ENCODE measurements at regions not wholly inside any gene's neighbourhood (a gene's known extent, or its start where the extent isn't known, plus 50 kb on each side); places are given as distances from the start of the nearest gene placed in this dataset.

GRCh38 chr15:92779874-92780273, 120.2 kb upstream of the CHD2 start:
- H3K36me3 ChIP-seq (ENCODE audit: control insufficient read depth, low read length): no peaks in the 10 kb centered on the region
- no peak overlapping the region for H3K4me2 ChIP-seq (ENCODE audit: low read length)
- H3K27ac ChIP-seq (ENCODE audit: low read depth, low read length): no peak overlapping the region
- TF ChIP-seq CTCF (IDR thresholded peaks at IDR 0.05; ENCODE audit: low read depth, low read length, poor library complexity, severe bottlenecking) (no peak), EZH2phosphoT487 (IDR thresholded peaks at IDR 0.05; ENCODE audit: borderline replicate concordance, low read length) (no peak)
- H3K27me3 ChIP-seq (ENCODE audit: control insufficient read depth, low read length): no peaks in the 10 kb centered on the region
- no peaks in the 10 kb centered on the region for H3F3A ChIP-seq (ENCODE audit: control insufficient read depth, insufficient read depth)
- H3K4me1 ChIP-seq (ENCODE audit: control insufficient read depth, low read length): no peaks in the 10 kb centered on the region
- H3K4me3 ChIP-seq (ENCODE audit: low read length): no peak overlapping the region
- H4K20me1 ChIP-seq (ENCODE audit: control insufficient read depth, insufficient read depth, low read depth, low read length): no peaks in the 10 kb centered on the region
- H3K9me3 ChIP-seq (ENCODE audit: control insufficient read depth, insufficient read depth, low read length): peaks cover 5% of the 10 kb centered on the region; the same call in 1 of the 2 replicates
- H3K79me2 ChIP-seq (ENCODE audit: control insufficient read depth, low read length): no peaks in the 10 kb centered on the region
- no peaks in the 10 kb centered on the region for H3K9me2 ChIP-seq (replicated peaks; ENCODE audit: control insufficient read depth, low read length)

GRCh38 chr15:92780843-92781242, 119.3 kb upstream of the CHD2 start:
- TF ChIP-seq CTCF (IDR thresholded peaks at IDR 0.05; ENCODE audit: low read depth, low read length, poor library complexity, severe bottlenecking) (no peak), EZH2phosphoT487 (IDR thresholded peaks at IDR 0.05; ENCODE audit: borderline replicate concordance, low read length) (no peak)
- Histone ChIP-seq H3F3A (ENCODE audit: control insufficient read depth, insufficient read depth) (no peaks in the 10 kb centered on the region), H3K27ac (ENCODE audit: low read depth, low read length) (no peak overlapping the region), H3K9me2 (replicated peaks; ENCODE audit: control insufficient read depth, low read length) (no peaks in the 10 kb centered on the region), H3K4me2 (ENCODE audit: low read length) (no peak overlapping the region), H3K79me2 (ENCODE audit: control insufficient read depth, low read length) (no peaks in the 10 kb centered on the region), H3K4me1 (ENCODE audit: control insufficient read depth, low read length) (no peaks in the 10 kb centered on the region), H3K27me3 (ENCODE audit: control insufficient read depth, low read length) (no peaks in the 10 kb centered on the region), H3K9me3 (ENCODE audit: control insufficient read depth, insufficient read depth, low read length) (peaks cover 5% of the 10 kb centered on the region; the same call in 1 of the 2 replicates), H3K4me3 (ENCODE audit: low read length) (no peak overlapping the region), H3K36me3 (ENCODE audit: control insufficient read depth, low read length) (no peaks in the 10 kb centered on the region), H4K20me1 (ENCODE audit: control insufficient read depth, insufficient read depth, low read depth, low read length) (no peaks in the 10 kb centered on the region)

DNA sequence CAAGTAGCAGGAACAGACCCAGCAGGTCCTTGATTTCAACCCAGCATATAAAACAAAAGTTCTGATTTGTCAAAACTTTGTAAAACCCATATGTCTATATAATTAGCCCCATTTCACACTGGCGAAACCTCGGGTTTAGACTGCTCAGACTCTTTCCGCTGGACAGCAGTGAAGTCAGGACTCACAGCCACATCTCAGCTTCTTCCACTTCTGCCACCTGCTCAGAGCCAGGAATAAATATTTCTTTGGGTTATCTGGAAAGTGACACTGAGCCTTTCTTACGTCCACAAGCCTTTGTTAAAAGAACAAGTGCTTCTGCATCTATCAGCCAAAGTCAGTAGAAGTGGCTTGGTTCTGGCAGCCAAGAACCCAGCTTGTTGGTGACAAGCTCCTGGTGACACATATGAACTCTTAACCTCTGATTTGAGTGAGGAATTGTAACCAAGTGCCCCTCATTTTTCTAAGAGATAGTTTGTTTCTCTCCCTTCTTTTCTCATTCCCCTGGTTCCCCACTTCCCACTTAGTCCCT, 118.1 kb upstream of the CHD2 start:
- Histone ChIP-seq H3K27ac (ENCODE audit: low read depth, low read length) (no peak overlapping the region), H3K4me3 (ENCODE audit: low read length) (no peak overlapping the region)

More for the DNA sequence above, 118.1 kb upstream of the CHD2 start:
- peaks cover 5% of the 10 kb centered on the region; the same call in 1 of the 2 replicates for H3K9me3 ChIP-seq (ENCODE audit: control insufficient read depth, insufficient read depth, low read length)
- no peaks in the 10 kb centered on the region for H3K79me2 ChIP-seq (ENCODE audit: control insufficient read depth, low read length)
- H3F3A ChIP-seq (ENCODE audit: control insufficient read depth, insufficient read depth): no peaks in the 10 kb centered on the region
- H3K4me2 ChIP-seq (ENCODE audit: low read length): no peak overlapping the region
- no peaks in the 10 kb centered on the region for H3K9me2 ChIP-seq (replicated peaks; ENCODE audit: control insufficient read depth, low read length)
- no peaks in the 10 kb centered on the region for H3K4me1 ChIP-seq (ENCODE audit: control insufficient read depth, low read length)
- H3K36me3 ChIP-seq (ENCODE audit: control insufficient read depth, low read length): no peaks in the 10 kb centered on the region
- H4K20me1 ChIP-seq (ENCODE audit: control insufficient read depth, insufficient read depth, low read depth, low read length): no peaks in the 10 kb centered on the region
- H3K27me3 ChIP-seq (ENCODE audit: control insufficient read depth, low read length): no peaks in the 10 kb centered on the region
- TF ChIP-seq EZH2phosphoT487 (IDR thresholded peaks at IDR 0.05; ENCODE audit: borderline replicate concordance, low read length): no peak
- no peak for TF ChIP-seq CTCF (IDR thresholded peaks at IDR 0.05; ENCODE audit: low read depth, low read length, poor library complexity, severe bottlenecking)

Data from DOHH2 (cell line).